SK-N-SH treated with all-trans-retinoic acid at 6 μM for 48 hours (cell line): ENCODE measurements at regions not wholly inside any gene's neighbourhood (a gene's known extent, or its start where the extent isn't known, plus 50 kb on each side); places are given as distances from the start of the nearest gene placed in this dataset.

Experiments
- ARNTL ChIP-seq: fragments of 450-650 bp; formaldehyde crosslinking; IDR thresholded peaks from 2 replicates; pipeline ENCODE4 v1.5.0; 2020; ENCODE audit warnings: low read depth, mild to moderate bottlenecking, moderate library complexity, borderline replicate concordance
- ESRRG ChIP-seq: fragments of 250-450 bp; sonication (Bioruptor Pico); IDR thresholded peaks from 2 replicates; pipeline ENCODE4 v1.6.1; 2021; ENCODE audit warnings: mild to moderate bottlenecking
- OSR1 ChIP-seq: fragments of 250-450 bp; sonication (Bioruptor Pico); IDR thresholded peaks from 2 replicates; pipeline ENCODE4 v1.8.0; 2022; ENCODE audit warnings: moderate library complexity, mild to moderate bottlenecking, inconsistent platforms
- PATZ1 ChIP-seq: fragments of 250-450 bp; sonication (Bioruptor Pico); IDR thresholded peaks from 2 replicates; pipeline ENCODE4 v1.8.0; 2020; ENCODE audit warnings: mild to moderate bottlenecking, moderate library complexity, borderline replicate concordance
- SNAI2 ChIP-seq: fragments of 250-450 bp; sonication (Bioruptor Pico); IDR thresholded peaks from 2 replicates; pipeline ENCODE4 v1.5.0; 2020; ENCODE audit warnings: mild to moderate bottlenecking, moderate library complexity
- TOX ChIP-seq: fragments of 250-450 bp; sonication (Bioruptor Pico); IDR thresholded peaks from 2 replicates; pipeline ENCODE4 v1.8.0; 2021; ENCODE audit warnings: mild to moderate bottlenecking, moderate library complexity, borderline replicate concordance

- no peak for TF ChIP-seq PATZ1 (CRISPR knock-in tag)
- no peak for TF ChIP-seq SNAI2
- no peak for TF ChIP-seq ARNTL (CRISPR knock-in tag)
- no peak for TF ChIP-seq OSR1 (CRISPR knock-in tag)
- no peak for TF ChIP-seq ESRRG (CRISPR knock-in tag)
- TF ChIP-seq TOX (CRISPR knock-in tag): no peak
These were observed 329.2 kb downstream of the SEC16B start for GRCh38 chr1:177640687-177641086.
